Stimulated activated CD8-positive, alpha-beta memory T cell treated with anti-CD3 and anti-CD28 coated beads, Interleukin-15, amount 100 ng/mL, for 24 hours (primary cell): ENCODE measurements at regions not wholly inside any gene's neighbourhood (a gene's known extent, or its start where the extent isn't known, plus 50 kb on each side); places are given as distances from the start of the nearest gene placed in this dataset.
"Not testable (repeated sequence)": the region's sequence is repeated elsewhere in the genome, so short reads cannot be mapped to it uniquely, and the experiment has no call there.

Experiments used
- DNase-seq: peaks from one replicate; pipeline ENCODE4 v3.0.0-alpha.2; 2020; ENCODE audit warnings: low read depth

DNA sequence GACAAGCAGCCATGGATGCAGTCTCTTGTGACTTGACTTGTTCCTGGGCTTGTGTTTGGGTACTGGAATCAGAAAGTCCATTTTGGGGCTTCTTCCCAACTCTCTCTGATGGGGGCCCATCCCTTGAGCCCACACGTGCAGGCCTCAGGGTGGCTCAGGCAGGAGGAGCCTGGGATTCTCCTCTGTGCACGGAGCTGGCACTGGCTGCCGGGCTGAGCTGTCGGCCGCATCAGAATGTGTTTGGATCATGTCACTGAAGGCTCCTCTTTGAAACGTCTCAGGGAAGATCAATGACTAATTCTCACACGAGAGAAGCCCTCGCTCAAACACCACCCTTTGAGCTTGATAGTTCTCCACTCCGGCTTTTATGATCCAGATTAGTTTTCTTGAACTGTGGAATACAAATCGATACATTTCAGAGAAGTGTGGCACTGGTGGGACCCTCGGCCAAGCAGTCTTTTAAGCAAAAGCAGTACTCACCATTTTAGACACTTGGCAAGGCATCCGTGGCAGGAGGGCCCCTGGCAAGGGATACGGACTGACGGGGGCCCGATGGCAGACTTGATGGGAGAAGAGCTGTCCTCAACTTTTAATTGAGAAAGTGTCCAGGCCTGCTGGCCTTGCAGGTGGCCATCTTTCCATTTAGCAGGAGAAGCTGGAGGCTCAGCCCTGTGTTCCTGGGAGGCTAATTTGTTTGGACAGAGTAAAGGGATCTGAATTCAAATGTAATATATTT is 220.7 kb upstream of the C1orf174 start:
- DNase-seq, result no peak

DNA sequence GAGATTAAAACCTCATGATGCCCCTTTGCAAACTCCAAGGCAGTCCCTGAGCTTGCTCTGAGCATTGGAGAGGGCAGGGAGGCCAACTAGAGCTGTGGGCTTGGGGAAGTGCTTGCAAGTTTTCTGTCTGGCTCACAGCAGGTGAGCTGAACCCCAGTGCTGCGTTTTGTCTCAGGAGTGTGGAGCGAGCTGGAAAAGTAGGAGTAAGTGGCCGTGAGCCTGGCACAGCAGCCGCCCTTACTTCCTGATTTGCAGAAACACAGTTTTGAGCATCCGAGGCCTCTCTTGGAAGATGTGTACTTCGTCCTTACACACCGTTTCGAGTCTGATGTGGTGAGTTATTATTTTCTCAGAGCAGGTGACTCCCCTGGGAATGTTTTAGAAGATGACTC is 221.2 kb upstream of the C1orf174 start:
- no peak for DNase-seq

DNA sequence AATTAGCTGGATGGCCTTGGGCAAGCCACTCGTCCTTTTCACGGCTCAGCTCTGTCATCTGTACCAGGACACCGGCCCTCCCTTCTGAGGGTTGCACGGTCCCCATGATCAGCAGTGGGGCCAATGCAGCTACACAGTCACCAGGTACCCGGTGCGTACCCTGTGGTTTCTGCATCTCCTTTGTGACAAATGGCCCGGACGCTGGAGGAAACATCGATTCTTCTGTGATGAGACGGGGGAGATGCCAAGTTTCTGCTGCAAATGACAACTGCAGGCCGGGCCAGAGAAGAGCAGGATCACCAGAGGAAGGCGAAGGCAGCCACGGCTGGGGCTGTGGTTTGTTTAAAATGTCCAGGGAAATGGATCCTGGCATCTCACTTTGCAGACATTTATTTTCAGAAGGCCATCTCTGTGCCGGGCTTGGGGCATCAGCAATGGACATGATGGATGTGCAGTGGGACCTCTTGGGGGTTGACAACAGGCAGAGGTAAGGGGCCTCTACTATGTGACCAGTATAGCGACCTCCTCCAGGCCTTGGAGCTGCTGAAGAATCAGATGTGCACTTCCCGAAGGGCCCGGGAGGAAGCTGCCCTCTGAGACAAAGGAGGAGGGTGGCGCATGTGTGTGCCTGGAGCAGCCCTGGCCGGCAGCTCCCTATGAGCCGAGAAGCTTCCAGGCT is 221.9 kb upstream of the C1orf174 start:
- DNase-seq, result no peak

DNA sequence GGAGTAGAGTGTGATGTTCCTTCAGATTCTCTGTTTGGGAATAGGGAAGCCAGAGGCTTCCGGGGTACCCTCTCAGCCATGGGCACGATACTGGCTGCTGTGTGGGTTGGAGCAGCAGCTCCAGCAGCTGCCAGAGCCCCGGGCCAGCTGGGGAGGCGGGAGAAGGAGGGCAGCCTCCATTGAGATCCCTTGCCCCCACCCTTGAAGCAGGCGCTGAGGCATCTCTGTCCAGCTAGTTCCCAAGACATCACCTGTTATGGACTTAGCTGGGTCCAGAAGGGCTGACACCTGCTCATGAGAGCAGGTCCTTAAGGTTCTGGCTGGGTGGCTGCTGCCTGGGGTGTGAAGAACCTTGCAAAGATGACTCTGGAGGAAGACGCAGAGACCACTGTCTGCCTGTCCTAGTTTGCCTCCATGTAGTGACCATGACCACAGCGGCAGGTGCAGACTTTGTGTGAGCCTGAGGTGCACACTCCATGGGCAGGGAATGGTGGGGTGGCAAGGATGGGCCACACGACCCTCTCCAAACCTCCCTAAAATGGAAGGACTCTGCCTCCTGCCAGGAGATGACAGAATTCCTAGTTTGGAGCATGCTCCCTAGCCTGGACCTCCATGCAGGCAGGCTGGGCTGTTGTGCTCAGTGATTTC is 222.6 kb upstream of the C1orf174 start:
- DNase-seq, result no peak

DNA sequence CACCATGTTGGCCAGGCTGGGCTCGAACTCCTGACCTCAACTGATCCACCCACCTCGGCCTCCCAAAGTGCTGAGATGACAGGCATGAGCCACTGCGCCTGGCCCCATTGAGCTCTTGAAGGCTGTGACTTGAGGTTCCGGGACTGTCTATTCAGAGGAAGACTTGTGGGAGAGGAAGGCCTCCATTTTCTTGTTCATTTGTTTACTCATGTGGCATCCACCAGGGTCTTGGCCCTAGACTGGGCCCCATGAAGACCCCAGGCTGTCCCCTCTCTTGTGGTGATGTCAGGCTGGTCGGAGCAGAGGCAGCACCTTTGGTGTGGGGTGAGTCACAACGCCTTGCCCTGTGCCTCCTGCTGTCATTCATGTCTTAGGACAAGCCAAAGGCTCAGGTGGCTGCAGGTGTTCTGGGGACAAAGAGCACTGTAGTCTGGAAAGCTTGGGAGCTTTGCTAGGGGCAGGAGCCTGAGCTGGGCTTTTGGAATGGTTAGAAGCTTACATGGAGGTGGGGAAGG is 224.6 kb upstream of the C1orf174 start:
- no peak for DNase-seq

DNA sequence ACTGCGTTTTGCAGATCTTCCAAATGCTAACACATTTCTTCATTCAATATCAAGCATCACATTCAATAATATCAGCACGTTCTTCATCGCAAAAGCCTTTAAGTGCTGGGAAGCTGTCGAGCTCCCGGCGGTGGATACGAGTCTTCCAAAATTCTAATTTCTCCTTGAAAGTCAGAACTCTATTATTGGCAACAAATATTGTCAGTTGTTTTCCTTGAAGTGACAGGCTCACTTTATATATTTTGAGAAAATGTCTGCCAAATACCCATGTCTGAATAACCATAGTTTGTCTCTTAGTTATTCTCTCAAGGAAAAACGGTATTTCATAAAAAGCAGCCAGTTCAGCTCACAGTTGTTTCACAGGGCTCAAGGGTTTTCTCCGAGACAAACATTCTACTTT is 226.2 kb upstream of the C1orf174 start:
- no peak for DNase-seq

DNA sequence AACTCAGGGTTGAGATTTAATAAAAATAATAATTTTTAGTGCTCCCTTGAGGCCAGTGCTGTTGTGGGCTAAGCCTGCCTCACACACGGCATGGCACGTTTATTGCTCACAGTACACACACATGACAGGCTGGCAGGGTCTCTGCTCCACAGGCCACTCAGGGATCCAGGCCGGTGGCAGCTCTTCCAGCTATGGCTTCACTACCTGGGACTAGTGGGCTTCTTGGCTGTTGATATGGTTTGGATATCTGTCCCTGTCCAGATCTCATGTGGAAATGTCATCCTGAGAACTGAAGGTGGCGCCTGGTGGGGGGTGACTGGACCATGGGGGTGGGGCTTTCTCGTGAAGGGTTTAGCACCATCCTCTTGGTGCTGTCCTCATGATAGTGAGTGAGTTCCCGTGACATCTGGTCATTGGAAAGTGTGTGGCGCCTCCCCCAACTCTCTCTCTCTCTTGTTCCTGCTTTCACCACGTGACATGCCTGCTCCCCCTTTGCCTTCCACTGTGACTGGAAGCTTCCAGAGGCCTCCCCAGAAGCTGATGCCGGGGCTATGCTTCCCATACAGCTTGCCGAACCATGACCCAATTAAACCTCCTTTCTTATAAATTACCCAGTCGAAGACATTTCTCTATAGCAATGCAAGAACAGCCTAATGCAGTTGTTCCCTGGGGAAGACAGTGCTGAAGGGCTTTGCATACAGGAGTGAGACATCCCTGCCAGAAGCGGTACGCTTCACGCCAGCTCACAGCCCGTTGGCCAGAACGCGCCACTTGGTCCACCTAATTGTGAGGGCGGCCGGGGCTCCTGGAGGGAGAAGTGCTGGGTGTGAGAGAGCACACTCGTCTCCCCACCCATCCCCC is 226.9 kb upstream of the C1orf174 start:
- no peak for DNase-seq

DNA sequence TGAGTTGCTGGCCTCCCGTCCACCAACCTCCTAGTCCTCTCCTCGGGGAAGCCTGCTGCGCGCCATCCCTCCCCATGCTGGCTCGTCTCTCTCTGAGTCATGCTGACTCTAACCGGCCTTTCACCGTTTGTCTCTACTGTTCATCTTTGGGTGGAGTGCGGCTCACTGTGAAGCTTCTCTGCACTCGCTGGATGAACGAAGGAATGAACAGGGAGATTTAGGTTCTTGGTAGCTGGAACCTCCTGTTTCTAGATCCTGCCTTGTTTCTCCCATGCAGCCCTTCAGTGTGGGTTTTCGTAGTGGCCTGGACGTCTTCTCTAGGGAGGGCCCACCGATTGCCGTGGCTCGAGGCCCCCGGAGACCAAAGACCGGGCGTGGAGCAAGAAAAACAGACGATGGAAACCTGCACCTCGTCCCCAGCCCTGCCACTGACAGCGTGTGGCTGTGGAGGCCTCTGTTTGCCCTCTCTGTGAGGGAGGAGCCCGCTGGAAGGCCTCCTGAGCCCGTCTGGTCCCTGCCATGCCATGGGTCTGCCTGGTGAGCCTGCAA is 227.6 kb upstream of the C1orf174 start:
- DNase-seq, result no peak

DNA sequence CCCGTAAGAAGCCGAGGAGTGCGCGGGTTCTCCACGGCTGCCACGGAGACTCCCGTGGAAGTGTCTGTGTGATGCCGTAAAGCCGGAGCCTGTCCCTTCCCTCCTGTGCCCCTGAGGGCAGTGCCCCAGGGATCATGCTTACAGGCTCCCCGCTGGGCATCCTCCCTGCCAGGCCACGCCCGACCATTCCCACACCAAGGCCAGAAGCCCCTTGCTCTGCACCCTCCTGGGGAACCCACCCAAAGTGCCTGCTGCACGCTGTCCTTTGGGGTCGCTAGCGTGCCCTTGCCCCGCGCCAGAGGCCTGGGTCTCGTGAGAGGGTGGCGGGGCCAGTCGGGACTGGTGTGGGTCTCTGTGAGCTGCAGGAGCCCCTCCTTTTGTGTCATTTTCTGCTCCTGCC is 228.5 kb upstream of the C1orf174 start:
- DNase-seq, result no peak

DNA sequence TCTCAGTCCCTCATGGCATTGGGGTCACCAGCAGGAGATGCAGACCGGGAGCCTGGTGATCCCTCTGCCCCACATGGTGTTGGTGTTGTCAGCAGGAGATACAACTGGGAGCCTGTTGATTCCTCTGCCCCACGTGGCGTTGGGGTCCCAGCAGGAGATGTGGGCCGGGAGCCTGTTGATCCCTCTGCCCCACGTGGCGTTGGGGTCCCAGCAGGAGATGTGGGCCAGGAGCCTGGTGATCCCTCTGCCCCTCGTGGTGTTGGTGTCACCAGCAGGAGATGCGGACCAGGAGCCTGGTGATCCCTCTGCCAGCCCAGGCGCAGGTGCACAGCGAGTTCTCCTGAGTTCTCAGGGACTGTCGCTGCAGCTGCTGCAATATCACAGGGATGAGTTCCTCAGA is 229.6 kb upstream of the C1orf174 start:
- no peak for DNase-seq

DNA sequence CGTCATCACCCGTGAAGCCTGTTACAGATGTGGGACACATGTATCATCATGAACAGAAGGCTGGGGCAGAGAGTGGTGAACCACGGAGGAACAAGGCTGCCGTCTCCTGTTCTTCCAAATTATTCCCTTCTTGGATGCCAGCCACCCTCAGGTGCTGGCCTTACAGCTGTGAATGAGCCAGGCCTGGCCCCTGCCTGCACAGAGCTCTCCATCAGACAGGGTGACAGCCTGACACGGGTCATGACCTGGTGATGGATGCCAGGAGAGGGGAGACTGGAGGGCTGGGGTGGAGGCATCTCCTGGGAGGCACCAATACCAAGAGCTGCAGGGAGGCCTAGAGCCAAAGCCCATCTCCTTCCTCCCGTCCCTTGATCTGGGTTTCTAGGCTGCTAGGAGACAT is 230.0 kb upstream of the C1orf174 start:
- DNase-seq, result no peak

DNA sequence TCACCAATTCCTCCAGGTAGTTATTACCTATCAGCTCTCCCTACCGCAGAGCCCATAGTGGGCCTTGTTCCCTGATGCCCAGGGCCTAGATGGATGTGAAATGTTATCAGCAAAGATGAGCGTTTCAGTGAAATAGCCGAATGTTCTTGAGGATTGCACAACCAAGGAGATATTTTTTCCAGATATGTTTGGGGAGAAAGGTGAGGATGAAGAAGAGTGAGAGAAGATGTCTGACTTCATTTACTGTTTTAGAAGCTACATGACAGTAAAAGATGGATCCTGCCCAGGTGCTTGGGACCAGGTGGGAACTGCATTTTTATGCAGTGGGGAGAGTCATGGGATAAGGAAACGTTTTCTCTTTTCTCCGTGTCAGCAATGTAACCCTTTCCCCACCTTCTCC is 231.7 kb upstream of the C1orf174 start:
- DNase-seq, result no peak

DNA sequence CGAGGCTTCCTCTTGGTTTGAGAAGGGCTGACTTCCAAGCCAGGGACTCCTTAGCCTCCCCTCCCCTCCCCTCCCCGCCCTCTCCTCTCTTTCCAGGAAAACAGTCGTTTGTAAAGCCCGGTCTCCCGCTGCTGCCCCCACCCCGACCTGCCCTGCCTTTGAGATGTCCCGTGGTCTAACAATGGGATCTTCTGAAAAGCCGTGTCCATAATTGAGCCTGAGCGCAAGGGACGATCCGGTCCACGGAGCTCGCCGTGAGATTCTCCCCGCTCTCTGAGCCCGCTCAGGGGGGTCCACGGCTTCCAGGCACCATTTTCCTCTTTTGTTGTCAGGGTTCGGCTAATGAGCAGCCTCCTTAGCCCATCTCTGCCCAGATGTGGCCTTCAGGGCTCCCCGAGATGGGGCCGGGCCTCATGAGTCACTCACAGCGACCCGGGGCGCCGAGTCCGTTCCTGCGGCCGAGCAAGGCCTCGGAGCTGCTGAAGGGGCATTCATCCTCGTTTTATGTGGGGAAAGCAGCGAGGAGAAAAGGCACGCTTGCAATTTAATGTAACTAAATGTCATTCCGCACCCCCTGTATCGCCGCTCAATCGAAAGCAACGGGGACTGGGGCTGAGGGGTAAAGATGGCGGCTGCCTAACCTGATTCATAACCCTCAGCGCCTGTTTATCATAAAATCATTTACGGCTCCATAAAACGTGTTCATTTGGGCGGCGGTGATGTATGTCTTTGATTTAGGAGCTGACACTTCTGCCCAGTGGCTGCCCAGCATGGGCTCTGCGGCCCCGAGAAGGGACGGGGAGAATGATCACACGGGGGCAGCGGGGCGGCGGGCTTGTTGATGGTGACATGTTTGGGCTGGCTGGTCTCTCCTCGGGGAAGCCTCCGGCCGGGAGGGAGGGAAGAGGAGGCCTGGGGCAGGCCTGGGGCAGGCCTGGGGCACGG is 232.6 kb upstream of the C1orf174 start:
- no peak for DNase-seq

DNA sequence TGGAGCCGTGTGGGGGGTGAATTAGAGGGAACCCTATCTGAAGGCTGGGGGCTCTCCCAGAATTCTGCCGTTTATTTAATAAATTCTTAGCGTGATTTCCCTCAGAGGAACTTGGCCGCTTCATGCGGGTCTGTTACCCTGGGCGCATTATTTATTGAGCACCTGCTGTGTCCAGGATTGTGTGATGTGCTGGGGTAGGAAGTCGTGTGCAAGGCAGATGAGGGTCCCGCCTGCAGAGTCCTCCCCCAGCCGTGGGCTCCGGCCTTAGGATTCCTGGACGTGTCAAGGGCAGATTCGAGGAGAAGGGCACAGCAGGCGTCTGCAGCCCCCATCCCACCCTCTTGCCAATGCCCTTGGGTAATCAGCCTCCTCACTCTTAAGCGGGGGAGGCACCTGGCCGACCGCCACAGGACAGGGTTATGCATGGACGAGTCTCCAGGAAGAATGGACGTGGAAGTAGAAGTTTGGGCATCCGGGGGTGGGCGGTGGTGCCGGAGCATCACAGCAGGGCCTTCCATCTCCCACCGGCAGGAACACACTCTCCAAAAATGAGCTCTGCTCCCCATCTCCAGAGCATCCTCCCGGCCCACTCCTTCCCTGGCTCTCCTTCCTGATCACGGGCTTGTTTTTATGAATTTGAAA is 233.3 kb upstream of the C1orf174 start:
- no peak for DNase-seq

DNA sequence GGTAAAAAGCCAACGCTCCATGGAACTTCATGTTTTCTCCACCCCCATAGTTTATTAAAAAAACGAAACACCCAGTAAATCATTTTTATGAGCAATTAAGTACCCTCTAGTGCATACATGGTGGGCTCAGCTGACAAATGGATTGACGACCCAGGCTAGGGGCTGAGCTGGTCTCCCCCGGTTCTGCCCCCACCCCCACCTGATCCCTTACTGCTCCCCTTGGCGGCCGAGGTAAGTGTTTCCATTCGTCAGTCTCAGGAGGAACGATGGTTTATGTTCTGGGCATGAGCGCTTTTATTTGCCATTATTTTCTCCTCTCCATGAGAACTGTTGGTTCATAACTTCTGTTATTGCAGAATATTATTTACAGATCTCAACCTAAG is 233.9 kb upstream of the C1orf174 start:
- no peak for DNase-seq

DNA sequence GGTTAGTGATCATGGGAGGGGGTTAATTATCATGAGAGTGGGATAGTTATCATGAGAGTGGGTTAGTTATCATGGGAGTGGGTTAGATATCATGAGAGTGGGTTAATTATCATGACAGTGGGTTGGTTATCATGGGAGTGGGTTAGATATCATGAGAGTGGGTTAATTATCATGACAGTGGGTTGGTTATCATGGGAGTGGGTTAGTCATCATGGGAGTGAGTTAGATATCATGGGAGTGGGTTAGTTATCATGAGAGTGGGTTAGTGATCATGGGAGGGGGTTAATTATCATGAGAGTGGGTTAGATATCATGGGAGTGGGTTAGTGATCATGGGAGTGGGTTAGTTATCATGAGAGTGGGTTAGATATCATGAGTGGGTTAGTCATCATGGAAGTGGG is 235.8 kb upstream of the C1orf174 start:
- DNase-seq, result not testable (repeated sequence)

DNA sequence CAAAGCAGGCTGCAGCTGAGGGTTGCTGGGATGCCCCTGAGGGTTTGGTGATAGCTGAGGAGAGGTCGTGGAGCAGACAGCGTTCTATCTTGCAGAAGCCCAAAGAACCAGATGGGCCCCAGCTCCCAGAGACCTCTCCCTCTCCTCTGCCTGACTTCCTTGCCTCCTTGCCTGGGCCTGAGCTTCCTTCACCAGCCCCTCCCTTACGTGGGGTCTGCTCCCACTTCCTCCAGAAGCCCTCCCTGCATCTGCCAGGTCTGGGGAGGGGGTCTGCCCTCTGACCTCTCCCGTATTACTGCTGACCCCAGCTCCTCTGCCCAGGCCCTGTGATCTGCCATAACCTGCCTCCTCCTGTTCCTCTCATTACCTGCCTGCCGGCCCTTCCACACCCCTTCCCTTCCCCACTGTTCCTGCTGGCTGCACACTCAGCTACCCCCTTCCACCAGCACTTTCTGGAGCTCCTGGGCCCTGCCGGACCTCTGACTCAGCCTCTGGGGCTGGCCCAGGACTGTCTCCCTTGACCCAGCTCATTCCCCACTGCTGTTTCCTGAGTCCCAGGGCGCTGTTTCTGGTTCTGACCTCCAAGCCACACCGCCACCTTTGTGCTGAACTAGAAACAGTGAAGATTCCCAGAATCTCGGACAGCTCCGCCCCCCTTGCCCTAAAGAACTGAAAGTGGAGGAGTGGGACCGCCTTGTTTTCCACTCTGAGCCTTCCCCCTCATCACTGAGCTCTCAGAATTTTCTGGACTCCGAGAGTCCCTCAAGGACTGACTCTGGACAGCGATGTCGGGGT is 237.7 kb upstream of the C1orf174 start:
- DNase-seq, result no peak

DNA sequence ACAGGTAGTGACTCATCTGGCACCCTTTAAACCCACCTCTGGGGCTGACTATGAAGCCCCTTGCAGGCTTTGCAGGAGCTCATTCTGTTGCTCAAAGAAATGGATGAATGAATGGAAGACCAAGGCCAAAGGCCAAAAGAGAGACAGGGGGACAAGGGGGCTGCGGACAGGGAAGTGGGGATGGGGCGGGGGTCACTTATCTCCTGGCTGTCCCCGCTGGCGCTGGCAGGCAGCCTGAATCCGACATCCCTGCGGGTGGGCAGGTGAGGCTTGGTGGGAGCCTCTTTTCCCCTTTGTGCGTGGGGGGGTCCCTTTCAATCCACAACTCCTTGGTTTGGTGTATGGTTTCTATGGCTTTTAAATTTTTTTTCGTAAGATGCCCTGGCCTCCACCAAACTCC is 239.6 kb upstream of the C1orf174 start:
- no peak for DNase-seq

DNA sequence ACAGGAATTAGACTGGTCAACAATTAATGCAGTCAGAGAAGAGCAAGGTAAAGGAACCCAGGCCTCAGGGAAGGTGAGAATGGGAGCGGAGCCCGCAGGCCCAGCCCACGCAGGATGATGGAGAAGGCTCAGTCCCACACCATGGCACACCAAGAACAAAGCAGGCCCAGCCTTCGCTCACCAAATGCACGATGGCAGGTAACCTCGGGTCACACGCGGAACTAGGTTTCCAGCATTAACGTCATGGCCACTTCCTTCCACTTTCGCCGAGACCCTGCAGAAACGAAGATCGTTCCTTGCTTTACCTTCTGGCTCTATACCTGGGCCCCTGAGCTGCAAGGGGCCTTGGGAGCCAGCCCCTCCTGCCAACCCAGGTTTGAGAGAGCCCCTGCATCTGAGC is 240.2 kb upstream of the C1orf174 start:
- no peak for DNase-seq

DNA sequence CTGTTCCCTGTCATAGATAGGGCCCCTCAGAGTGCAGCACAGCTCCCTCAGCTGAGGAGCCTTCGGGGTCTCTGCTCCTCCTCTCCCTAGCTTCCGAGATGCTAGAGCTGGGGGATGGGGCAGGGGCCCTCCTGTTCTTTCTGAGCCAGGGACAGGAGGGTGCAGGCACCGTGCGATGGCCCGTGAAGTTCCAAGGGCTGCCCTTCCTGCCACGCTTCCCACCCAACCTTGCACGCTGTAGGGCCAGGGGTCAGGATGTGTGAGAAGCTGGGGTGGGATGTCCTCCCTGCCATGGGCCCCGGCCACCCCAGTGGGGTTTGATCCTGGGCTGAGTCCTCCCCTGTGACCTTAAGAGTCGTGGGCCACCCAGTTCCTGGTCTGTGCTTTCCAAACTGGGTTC is 240.7 kb upstream of the C1orf174 start:
- DNase-seq, result no peak
